Endothelial cell of umbilical vein (primary cell): ENCODE measurements at regions not wholly inside any gene's neighbourhood (a gene's known extent, or its start where the extent isn't known, plus 50 kb on each side); places are given as distances from the start of the nearest gene placed in this dataset.

Experiments used
- BruUV-seq: library from RNA; stranded (reverse); fragments of 400-500 nt; replicated peaks from 2 replicates; lab custom pipeline; 2021; lab: Mats Ljungman, UMichigan
- CTCF ChIA-PET: fragments of 300-600, 350-600 bp; sonication (Branson Sonifier 250); formaldehyde crosslinking; loops from one replicate; lab custom pipeline; 2021; ENCODE audit warnings: antibody characterized with exemption, inconsistent platforms; lab: Charles Lee
- POLR2A ChIA-PET: fragments of 300-600, 350-600 bp; sonication (Branson Sonifier 250); formaldehyde crosslinking; loops from one replicate; lab custom pipeline; 2021; ENCODE audit warnings: antibody characterized with exemption, inconsistent platforms; lab: Charles Lee
- DNase-seq: peaks from one replicate; pipeline ENCODE4 v3.0.0-alpha.2; 2011; ENCODE audit warnings: low read depth, low spot score
- FAIRE-seq: peaks from 2 replicates; lab custom pipeline; 2011; peaks lifted over from hg19 to GRCh38; lab: Jason Lieb, UNC
- H2AFZ ChIP-seq: 2 replicates; pipeline ENCODE4 v1.6.0; 2012; ENCODE audit warnings: low read depth, low read length, control low read depth, inconsistent platforms
- H3K27ac ChIP-seq: 2 replicates; pipeline ENCODE4 v1.5.1; 2011; ENCODE audit warnings: low read depth, mild to moderate bottlenecking, control low read depth, low read length, moderate library complexity; ENCODE audit not compliant: insufficient read depth
- H3K27me3 ChIP-seq, 2 experiments: 2 replicates each; pipeline versions ENCODE4 v1.6.0 to v1.6.1; 2011; ENCODE audit warnings: low read length in 2 of 2, mixed read lengths in 1 of 2; ENCODE audit not compliant: control insufficient read depth in 2 of 2, insufficient read depth in 2 of 2
- H3K36me3 ChIP-seq, 2 experiments: 2 replicates in 1 of 2; 3 replicates in 1 of 2; pipeline ENCODE4 v1.5.1; 2011; ENCODE audit warnings: low read length in 2 of 2, mild to moderate bottlenecking in 1 of 2, moderate library complexity in 1 of 2; ENCODE audit not compliant: control insufficient read depth in 2 of 2, insufficient read depth in 2 of 2; ENCODE audit errors: extremely low read depth in 1 of 2
- H3K4me1 ChIP-seq: 3 replicates; pipeline ENCODE4 v1.5.1; 2011; ENCODE audit warnings: mild to moderate bottlenecking, low read length; ENCODE audit not compliant: control insufficient read depth, insufficient read depth; ENCODE audit errors: extremely low read depth
- H3K4me2 ChIP-seq: 2 replicates; pipeline ENCODE4 v1.6.1; 2011; ENCODE audit warnings: low read length, control low read depth, mixed read lengths; ENCODE audit not compliant: insufficient read depth
- H3K4me3 ChIP-seq, 3 experiments: fragments of 200-600 bp in 1 of 3; sonication (generic), shearing (Covaris generic) in 1 of 3; replicated peaks in 1 of 3; 2 replicates each; pipeline ENCODE4 v1.5.1; 2011 to 2016; ENCODE audit warnings: control low read depth in 3 of 3, low read length in 3 of 3, mild to moderate bottlenecking in 2 of 3, inconsistent platforms in 1 of 3, low read depth in 1 of 3, moderate library complexity in 1 of 3; ENCODE audit not compliant: insufficient read depth in 1 of 3
- H3K79me2 ChIP-seq: 2 replicates; pipeline ENCODE4 v1.6.0; 2012; ENCODE audit warnings: low read length, inconsistent platforms; ENCODE audit not compliant: control insufficient read depth, insufficient read depth
- H3K9ac ChIP-seq: replicated peaks from 2 replicates; pipeline ENCODE3; 2011; ENCODE audit warnings: low read length, control low read depth; ENCODE audit not compliant: insufficient read depth; ENCODE audit errors: extremely low read depth
- H3K9me1 ChIP-seq: replicated peaks from 3 replicates; pipeline ENCODE4 v1.6.0; 2011; ENCODE audit warnings: mild to moderate bottlenecking, low read length; ENCODE audit not compliant: control insufficient read depth, insufficient read depth; ENCODE audit errors: extremely low read depth
- H3K9me3 ChIP-seq: replicated peaks from 2 replicates; pipeline ENCODE4 v1.5.1; 2012; ENCODE audit warnings: low read length, inconsistent platforms; ENCODE audit not compliant: control insufficient read depth, insufficient read depth
- H4K20me1 ChIP-seq: replicated peaks from 2 replicates; pipeline ENCODE3; 2011; ENCODE audit warnings: mild to moderate bottlenecking, low read length; ENCODE audit not compliant: control insufficient read depth, insufficient read depth; ENCODE audit errors: extremely low read depth
- CTCF ChIP-seq, 2 donors: IDR thresholded peaks; 1 replicate in 1 of 2; 2 replicates in 1 of 2; pipeline ENCODE4 v1.5.1; 2011; ENCODE audit warnings: low read length in 2 of 2, mild to moderate bottlenecking in 2 of 2, moderate library complexity in 2 of 2, control low read depth in 1 of 2, inconsistent platforms in 1 of 2, low read depth in 1 of 2; ENCODE audit not compliant: insufficient read depth in 1 of 2; ENCODE audit errors: extremely low read depth in 1 of 2
- EZH2 ChIP-seq: IDR thresholded peaks from 2 replicates; pipeline ENCODE4 v1.6.1; 2012; ENCODE audit warnings: borderline replicate concordance, low read depth, mild to moderate bottlenecking, moderate library complexity, low read length, inconsistent platforms; ENCODE audit not compliant: severe bottlenecking
- FOS ChIP-seq: IDR thresholded peaks from 2 replicates; pipeline ENCODE4 v1.6.1; 2011; ENCODE audit warnings: mild to moderate bottlenecking, low read length, moderate library complexity, borderline replicate concordance; ENCODE audit not compliant: insufficient read depth
- GATA2 ChIP-seq: IDR thresholded peaks from 2 replicates; pipeline ENCODE4 v1.7.0; 2011; ENCODE audit warnings: low read depth, mild to moderate bottlenecking, moderate library complexity, mixed read lengths, low read length; ENCODE audit not compliant: insufficient read length, insufficient read depth
- JUN ChIP-seq: IDR thresholded peaks from 2 replicates; pipeline ENCODE4 v1.6.1; 2011; ENCODE audit warnings: borderline replicate concordance, low read depth; ENCODE audit not compliant: insufficient read length, insufficient read depth
- MAX ChIP-seq: IDR thresholded peaks from 2 replicates; pipeline ENCODE4 v1.6.1; 2011; ENCODE audit not compliant: insufficient read depth, insufficient read length
- MYC ChIP-seq: IDR thresholded peaks from one replicate; pipeline ENCODE4 v1.6.1; 2011; ENCODE audit warnings: mild to moderate bottlenecking, low read depth, low read length
- POLR2A ChIP-seq: IDR thresholded peaks from 2 replicates; pipeline ENCODE4 v1.6.1; 2012; ENCODE audit warnings: low read depth, mild to moderate bottlenecking, control low read depth, low read length
- POLR2AphosphoS5 ChIP-seq: IDR thresholded peaks from 2 replicates; pipeline ENCODE4 v1.6.1; 2012; ENCODE audit warnings: low read depth, mild to moderate bottlenecking, control low read depth, low read length, moderate library complexity; ENCODE audit not compliant: insufficient read depth
- dilution Hi-C: fragments of 300-500 bp; cut with MboI; formaldehyde crosslinking; loops from one replicate; pipeline ENCODE4 v1.15.0; 2019; ENCODE audit warnings: low sequenced_read_pairs; ENCODE audit not compliant: extremely low pct_ligation_motif_present
- intact Hi-C: fragments of 100-400 bp; cut with micrococcal nuclease; formaldehyde crosslinking; loops from one replicate; pipeline ENCODE4 v1.10.0; 2022

- dilution Hi-C loops, result no loop called here
These were observed 1020.1 kb downstream of the ADGRL2 start for GRCh38 chr1:82820816-82821215.

More at GRCh38 chr1:82820816-82821215, 1020.1 kb downstream of the ADGRL2 start:
- Histone ChIP-seq H3K4me1 (peaks cover 2% of the 10 kb centered on the region), H3K9me1 (no peaks in the 10 kb centered on the region), H3K27ac (no peak overlapping the region), H3K9me3 (no peaks in the 10 kb centered on the region), H2AFZ (peak overlapping the region; percentile 75), H3K9ac (no peak overlapping the region), H3K27me3 (no peaks in the 10 kb centered on the region), H3K79me2 (no peaks in the 10 kb centered on the region), H4K20me1 (no peaks in the 10 kb centered on the region), H3K36me3 (no peaks in the 10 kb centered on the region), H3K4me3 (no peak overlapping the region), H3K4me2 (no peak overlapping the region)
- BruUV-seq, result no TSS peak
- TF ChIP-seq JUN (no peak), FOS (no peak), POLR2A (no peak), MAX (no peak), EZH2 (no peak), GATA2 (no peak), MYC (no peak), CTCF (IDR thresholded peaks at IDR 0.05; ENCODE audit: extremely low read depth in 1 of 2, insufficient read depth in 1 of 2, low read depth in 1 of 2, low read length in 2 of 2) (no peak), POLR2AphosphoS5 (no peak)
- FAIRE-seq, result no peak
- DNase-seq, result no peak
- ChIA-PET CTCF (no interaction called here), POLR2A (no interaction called here)
- intact Hi-C loops, result no loop called here
